Nephron progenitor cell (in vitro differentiated cells): ENCODE measurements at regions not wholly inside any gene's neighbourhood (a gene's known extent, or its start where the extent isn't known, plus 50 kb on each side); places are given as distances from the start of the nearest gene placed in this dataset.

Source experiments
- DNase-seq: peaks from one replicate; pipeline ENCODE4 v3.0.0; 2021
- H3K27ac Mint-ChIP-seq: 2 replicates; pipeline ENCODE4 v1.8.0; 2021; ENCODE audit warnings: mild to moderate bottlenecking, moderate library complexity, mixed read lengths
- H3K27me3 Mint-ChIP-seq: 2 replicates; pipeline ENCODE4 v1.8.0; 2021; ENCODE audit warnings: mild to moderate bottlenecking, low read depth, mixed read lengths; ENCODE audit not compliant: poor library complexity
- H3K36me3 Mint-ChIP-seq: 2 replicates; pipeline ENCODE4 v1.8.0; 2021; ENCODE audit warnings: low read depth, mixed read lengths
- H3K4me1 Mint-ChIP-seq: 2 replicates; pipeline ENCODE4 v1.8.0; 2021; ENCODE audit warnings: mixed read lengths
- H3K4me3 Mint-ChIP-seq: 2 replicates; pipeline ENCODE4 v1.8.0; 2021; ENCODE audit warnings: mild to moderate bottlenecking, moderate library complexity, mixed read lengths
- H3K9me3 Mint-ChIP-seq: 2 replicates; pipeline ENCODE4 v1.8.0; 2021; ENCODE audit warnings: mild to moderate bottlenecking, moderate library complexity, mixed read lengths
- CTCF ChIP-seq: fragments of 200-600 bp; sonication (generic); IDR thresholded peaks from 2 replicates; pipeline ENCODE4 v1.5.0; 2021; ENCODE audit warnings: antibody characterized with exemption

GRCh38 chr15:61426466-61426865, 197.4 kb upstream of the RORA start:
- H3K4me1 Mint-ChIP-seq = peaks cover 14% of the 10 kb centered on the region
- no peak for TF ChIP-seq CTCF
- no peaks in the 10 kb centered on the region for H3K36me3 Mint-ChIP-seq
- peaks cover 8% of the 10 kb centered on the region for H3K9me3 Mint-ChIP-seq
- H3K27me3 Mint-ChIP-seq = peaks cover under 1% of the 10 kb centered on the region
- H3K27ac Mint-ChIP-seq = no peak overlapping the region
- no peak for DNase-seq
- no peak overlapping the region for H3K4me3 Mint-ChIP-seq

GRCh38 chr15:61425934-61426333, 196.8 kb upstream of the RORA start:
- peaks cover 14% of the 10 kb centered on the region for H3K4me1 Mint-ChIP-seq
- no peaks in the 10 kb centered on the region for H3K36me3 Mint-ChIP-seq
- no peak for DNase-seq
- H3K9me3 Mint-ChIP-seq = peaks cover 3% of the 10 kb centered on the region
- no peak overlapping the region for H3K4me3 Mint-ChIP-seq
- no peak for TF ChIP-seq CTCF
- no peaks in the 10 kb centered on the region for H3K27me3 Mint-ChIP-seq
- no peak overlapping the region for H3K27ac Mint-ChIP-seq

GRCh38 chr15:61422773-61423172, 193.7 kb upstream of the RORA start:
- Mint-ChIP-seq H3K9me3 (no peaks in the 10 kb centered on the region), H3K36me3 (no peaks in the 10 kb centered on the region), H3K4me3 (no peak overlapping the region), H3K4me1 (peaks cover 14% of the 10 kb centered on the region), H3K27me3 (peaks cover 10% of the 10 kb centered on the region), H3K27ac (no peak overlapping the region)
- no peak for DNase-seq
- TF ChIP-seq CTCF = no peak

- Mint-ChIP-seq H3K36me3 (no peaks in the 10 kb centered on the region), H3K4me3 (no peak overlapping the region), H3K4me1 (peaks cover 14% of the 10 kb centered on the region), H3K27ac (no peak overlapping the region), H3K9me3 (no peaks in the 10 kb centered on the region), H3K27me3 (peaks cover 10% of the 10 kb centered on the region)
- DNase-seq = no peak
- TF ChIP-seq CTCF = no peak
Measured at GRCh38 chr15:61421938-61422337, 192.8 kb upstream of the RORA start.

GRCh38 chr15:61421470-61421869, 192.4 kb upstream of the RORA start:
- Mint-ChIP-seq H3K4me3 (no peak overlapping the region), H3K9me3 (no peaks in the 10 kb centered on the region), H3K36me3 (no peaks in the 10 kb centered on the region), H3K27me3 (peaks cover 10% of the 10 kb centered on the region), H3K4me1 (peaks cover 12% of the 10 kb centered on the region), H3K27ac (no peak overlapping the region)
- no peak for TF ChIP-seq CTCF
- no peak for DNase-seq

- peaks cover 7% of the 10 kb centered on the region for H3K4me1 Mint-ChIP-seq
Measured at GRCh38 chr15:61420546-61420945, 191.4 kb upstream of the RORA start.

More at GRCh38 chr15:61420546-61420945, 191.4 kb upstream of the RORA start:
- no peak for TF ChIP-seq CTCF
- Mint-ChIP-seq H3K27me3 (peaks cover 10% of the 10 kb centered on the region), H3K36me3 (no peaks in the 10 kb centered on the region), H3K4me3 (no peak overlapping the region), H3K27ac (no peak overlapping the region), H3K9me3 (no peaks in the 10 kb centered on the region)
- DNase-seq = no peak
